HFF-Myc (cell line): ENCODE measurements at regions not wholly inside any gene's neighbourhood (a gene's known extent, or its start where the extent isn't known, plus 50 kb on each side); places are given as distances from the start of the nearest gene placed in this dataset.

Experiments
- DNase-seq: peaks from one replicate; pipeline ENCODE4 v3.0.0-alpha.2; 2011; ENCODE audit warnings: low read depth; ENCODE audit errors: extremely low read depth
- H3K4me3 ChIP-seq: replicated peaks from 2 replicates; pipeline ENCODE4 v1.5.1; 2011; ENCODE audit warnings: low read depth, mild to moderate bottlenecking, control low read depth, low read length
- TF ChIP-seq, protein P1 (sequence below): IDR thresholded peaks from 2 replicates; pipeline ENCODE4 v1.5.1; 2012; ENCODE audit warnings: mild to moderate bottlenecking, low read depth, low read length, control low read depth; ENCODE audit errors: missing control alignments

GRCh38 chr2:9778012-9778411 is 65.3 kb upstream of the TAF1B start:
- no peak overlapping the region for H3K4me3 ChIP-seq
- TF ChIP-seq, protein P1, sequence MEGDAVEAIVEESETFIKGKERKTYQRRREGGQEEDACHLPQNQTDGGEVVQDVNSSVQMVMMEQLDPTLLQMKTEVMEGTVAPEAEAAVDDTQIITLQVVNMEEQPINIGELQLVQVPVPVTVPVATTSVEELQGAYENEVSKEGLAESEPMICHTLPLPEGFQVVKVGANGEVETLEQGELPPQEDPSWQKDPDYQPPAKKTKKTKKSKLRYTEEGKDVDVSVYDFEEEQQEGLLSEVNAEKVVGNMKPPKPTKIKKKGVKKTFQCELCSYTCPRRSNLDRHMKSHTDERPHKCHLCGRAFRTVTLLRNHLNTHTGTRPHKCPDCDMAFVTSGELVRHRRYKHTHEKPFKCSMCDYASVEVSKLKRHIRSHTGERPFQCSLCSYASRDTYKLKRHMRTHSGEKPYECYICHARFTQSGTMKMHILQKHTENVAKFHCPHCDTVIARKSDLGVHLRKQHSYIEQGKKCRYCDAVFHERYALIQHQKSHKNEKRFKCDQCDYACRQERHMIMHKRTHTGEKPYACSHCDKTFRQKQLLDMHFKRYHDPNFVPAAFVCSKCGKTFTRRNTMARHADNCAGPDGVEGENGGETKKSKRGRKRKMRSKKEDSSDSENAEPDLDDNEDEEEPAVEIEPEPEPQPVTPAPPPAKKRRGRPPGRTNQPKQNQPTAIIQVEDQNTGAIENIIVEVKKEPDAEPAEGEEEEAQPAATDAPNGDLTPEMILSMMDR, result peak; percentile 46
- no peak for DNase-seq

- no peak for DNase-seq
- H3K4me3 ChIP-seq, result no peak overlapping the region
- TF ChIP-seq, protein P1, result no peak
These were observed 64.6 kb upstream of the TAF1B start for GRCh38 chr2:9778471-9779316.

DNA sequence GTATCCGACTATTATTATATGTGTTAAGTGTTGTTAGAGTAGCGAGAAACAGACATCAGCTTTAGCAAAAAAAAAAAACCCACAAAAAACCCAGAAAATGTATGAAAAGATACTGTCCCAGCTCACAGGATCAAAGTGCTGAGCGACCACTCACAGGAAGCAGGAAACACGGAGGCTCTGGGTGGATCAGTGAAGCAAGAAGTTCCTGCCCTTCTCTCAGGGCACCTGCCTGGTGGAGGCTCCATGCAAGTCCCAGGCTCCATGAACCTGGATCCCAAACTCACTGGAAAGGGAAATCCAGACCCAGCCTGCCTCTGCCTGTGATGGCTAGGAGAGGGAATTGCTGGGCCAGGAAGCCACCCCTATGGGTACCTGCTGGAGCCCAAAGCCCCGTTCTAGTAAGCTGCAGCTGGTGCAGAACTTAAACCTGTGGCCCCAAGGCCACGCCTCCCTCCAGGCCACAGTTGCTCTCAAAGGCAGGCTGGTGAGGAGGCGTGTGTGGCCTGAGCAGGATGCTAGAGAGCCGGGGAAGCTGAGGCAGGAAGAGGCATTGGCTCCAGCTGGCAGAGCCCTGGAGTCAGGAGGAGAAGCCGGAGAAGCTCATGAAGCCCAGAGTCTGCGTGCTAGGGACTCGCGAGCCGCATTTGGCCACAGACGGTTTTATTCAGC is 63.5 kb upstream of the TAF1B start:
- H3K4me3 ChIP-seq, result no peak overlapping the region
- TF ChIP-seq, protein P1, result no peak
- DNase-seq, result no peak

GRCh38 chr2:9780368-9781130 is 62.7 kb upstream of the TAF1B start:
- H3K4me3 ChIP-seq, result no peak overlapping the region
- TF ChIP-seq, protein P1, result no peak
- DNase-seq, result no peak

GRCh38 chr2:9781252-9781651 is 62.0 kb upstream of the TAF1B start:
- TF ChIP-seq, protein P1, result no peak
- H3K4me3 ChIP-seq, result no peak overlapping the region
- peak; percentile 76 for DNase-seq

DNA sequence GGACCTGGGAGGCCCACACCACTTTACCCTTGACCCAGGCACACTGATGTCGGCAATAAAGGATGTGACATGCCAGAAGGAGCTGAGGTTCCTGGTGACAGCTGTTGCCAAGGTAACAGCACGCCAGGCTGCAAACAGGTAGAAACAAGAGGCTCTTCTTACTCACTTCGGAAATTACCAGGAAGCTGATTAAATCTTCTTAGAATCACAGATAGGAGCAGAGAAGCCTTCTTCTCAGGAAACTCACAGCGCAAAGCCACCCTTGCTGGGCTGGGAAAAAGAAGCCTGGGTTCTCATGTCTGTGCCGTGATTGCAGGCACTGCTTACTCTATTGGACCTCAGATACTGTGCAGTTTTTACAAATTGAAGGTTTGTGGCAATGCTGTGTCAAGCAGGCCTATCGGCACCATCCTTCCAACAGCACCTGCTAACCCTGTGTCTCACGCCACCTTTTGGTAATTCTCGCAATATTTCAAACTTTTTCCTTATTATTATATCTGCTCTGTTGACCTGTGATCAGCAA is 61.0 kb upstream of the TAF1B start:
- no peak for DNase-seq
- no peak overlapping the region for H3K4me3 ChIP-seq
- TF ChIP-seq, protein P1, result no peak
